CD4-positive, alpha-beta T cell treated with Interleukin-4 for 4 hours (primary cell): ENCODE measurements at regions not wholly inside any gene's neighbourhood (a gene's known extent, or its start where the extent isn't known, plus 50 kb on each side); places are given as distances from the start of the nearest gene placed in this dataset.
"Not testable (repeated sequence)": the region's sequence is repeated elsewhere in the genome, so short reads cannot be mapped to it uniquely, and the experiment has no call there.

ENCODE experiments used
- DNase-seq: peaks from one replicate; pipeline ENCODE4 v3.0.0-alpha.2; 2020

GRCh38 chr7:65519751-65520150 lies 146.1 kb downstream of the ZNF92 start:
- DNase-seq: not testable (repeated sequence)

GRCh38 chr7:65545465-65546161 lies 172.0 kb downstream of the ZNF92 start:
- not testable (repeated sequence) for DNase-seq

- not testable (repeated sequence) for DNase-seq
These were observed 176.2 kb downstream of the ZNF92 start for GRCh38 chr7:65549589-65550443.

- DNase-seq: not testable (repeated sequence)
These were observed 176.8 kb downstream of the ZNF92 start for GRCh38 chr7:65550444-65550809.

- not testable (repeated sequence) for DNase-seq
These were observed 177.4 kb downstream of the ZNF92 start for GRCh38 chr7:65551042-65551441.

GRCh38 chr7:65554553-65555476 lies 181.2 kb downstream of the ZNF92 start:
- DNase-seq: not testable (repeated sequence)

- not testable (repeated sequence) for DNase-seq
These were observed 184.9 kb downstream of the ZNF92 start for GRCh38 chr7:65558584-65558983.

- DNase-seq: not testable (repeated sequence)
These were observed 188.2 kb downstream of the ZNF92 start for GRCh38 chr7:65561786-65562372.

GRCh38 chr7:65562522-65562921 lies 188.9 kb downstream of the ZNF92 start:
- not testable (repeated sequence) for DNase-seq

GRCh38 chr7:65563333-65563732 lies 189.7 kb downstream of the ZNF92 start:
- not testable (repeated sequence) for DNase-seq

- not testable (repeated sequence) for DNase-seq
These were observed 194.6 kb downstream of the ZNF92 start for GRCh38 chr7:65568226-65568625.

- DNase-seq: not testable (repeated sequence)
These were observed 197.3 kb downstream of the ZNF92 start for GRCh38 chr7:65570990-65571389.

- DNase-seq: not testable (repeated sequence)
These were observed 198.9 kb downstream of the ZNF92 start for GRCh38 chr7:65572581-65572980.

GRCh38 chr7:65576370-65576769 lies 202.7 kb downstream of the ZNF92 start:
- not testable (repeated sequence) for DNase-seq

GRCh38 chr7:65582518-65583119 lies 209.0 kb downstream of the ZNF92 start:
- DNase-seq: not testable (repeated sequence)

- not testable (repeated sequence) for DNase-seq
These were observed 228.8 kb downstream of the ZNF92 start for GRCh38 chr7:65602495-65602894.

- DNase-seq: no peak
These were observed 235.5 kb downstream of the ZNF92 start for GRCh38 chr7:65609131-65609530.

- DNase-seq: not testable (repeated sequence)
These were observed 240.1 kb downstream of the ZNF92 start for GRCh38 chr7:65613644-65614289.

- DNase-seq: not testable (repeated sequence)
These were observed 242.5 kb downstream of the ZNF92 start for GRCh38 chr7:65616111-65616510.

GRCh38 chr7:65620216-65620615 lies 246.6 kb downstream of the ZNF92 start:
- DNase-seq: not testable (repeated sequence)

- peak; percentile 33 for DNase-seq
These were observed 248.0 kb downstream of the ZNF92 start for GRCh38 chr7:65621580-65622201.
